ENCODE measurements at regions not wholly inside any gene's neighbourhood (a gene's known extent, or its start where the extent isn't known, plus 50 kb on each side); places are given as distances from the start of the nearest gene placed in this dataset.

- TF ChIP-seq TAF1 (IDR thresholded peaks at IDR 0.05; ENCODE audit: borderline replicate concordance, insufficient read depth, low read length) (no peak), REST (IDR thresholded peaks at IDR 0.05; ENCODE audit: insufficient read depth in 1 of 2, low read depth in 2 of 2, low read length in 2 of 2) (no peak), SIN3A (IDR thresholded peaks at IDR 0.05; ENCODE audit: borderline replicate concordance, insufficient read depth, low read length) (no peak), POLR2AphosphoS5 (IDR thresholded peaks at IDR 0.05; ENCODE audit: low read depth, low read length) (no peak), FOXP2 (optimal IDR thresholded peaks at IDR 0.05; ENCODE audit: borderline replicate concordance, extremely low read depth, extremely low read length, insufficient read depth) (no peak)
Observed at GRCh38 chr3:62986061-62986460, 110.8 kb upstream of the CADPS start.
